Stimulated activated CD8-positive, alpha-beta memory T cell treated with anti-CD3 and anti-CD28 coated beads, Interleukin-12 subunit alpha, Interleukin-12 subunit beta, amount 100 ng/mL, for 24 hours (primary cell): ENCODE measurements at regions not wholly inside any gene's neighbourhood (a gene's known extent, or its start where the extent isn't known, plus 50 kb on each side); places are given as distances from the start of the nearest gene placed in this dataset.

ENCODE experiments used
- DNase-seq: peaks from one replicate; pipeline ENCODE4 v3.0.0-alpha.2; 2020; ENCODE audit errors: extremely low read depth

- DNase-seq = no peak
These were observed 153.0 kb downstream of the FOXA2 start for GRCh38 chr20:22431419-22431818.

- DNase-seq = no peak
These were observed 153.6 kb downstream of the FOXA2 start for GRCh38 chr20:22430746-22431168.

- DNase-seq = no peak
These were observed 154.1 kb downstream of the FOXA2 start for GRCh38 chr20:22430154-22430745.

GRCh38 chr20:22429175-22430153, 154.9 kb downstream of the FOXA2 start:
- no peak for DNase-seq

- DNase-seq = no peak
These were observed 156.3 kb downstream of the FOXA2 start for GRCh38 chr20:22428051-22428450.

- DNase-seq = no peak
These were observed 157.6 kb downstream of the FOXA2 start for GRCh38 chr20:22426772-22427171.

- no peak for DNase-seq
These were observed 158.8 kb downstream of the FOXA2 start for GRCh38 chr20:22425344-22426295.

GRCh38 chr20:22423190-22423832, 161.1 kb downstream of the FOXA2 start:
- DNase-seq = no peak

GRCh38 chr20:22420116-22420598, 164.2 kb downstream of the FOXA2 start:
- no peak for DNase-seq

GRCh38 chr20:22418738-22419137, 165.6 kb downstream of the FOXA2 start:
- DNase-seq = no peak

- DNase-seq = no peak
These were observed 170.0 kb downstream of the FOXA2 start for GRCh38 chr20:22414305-22414742.

GRCh38 chr20:22412977-22413868, 171.1 kb downstream of the FOXA2 start:
- DNase-seq = no peak

- DNase-seq = no peak
These were observed 172.5 kb downstream of the FOXA2 start for GRCh38 chr20:22411627-22412450.

- DNase-seq = no peak
These were observed 173.1 kb downstream of the FOXA2 start for GRCh38 chr20:22411286-22411626.

GRCh38 chr20:22410556-22411130, 173.7 kb downstream of the FOXA2 start:
- DNase-seq = no peak

GRCh38 chr20:22408521-22409402, 175.6 kb downstream of the FOXA2 start:
- no peak for DNase-seq

GRCh38 chr20:22407237-22408193, 176.9 kb downstream of the FOXA2 start:
- no peak for DNase-seq
